ENCODE measurements at regions not wholly inside any gene's neighbourhood (a gene's known extent, or its start where the extent isn't known, plus 50 kb on each side); places are given as distances from the start of the nearest gene placed in this dataset.
A peak's percentile ranks its signal among the peaks of the same experiment; 100 is the strongest.

GRCh38 chr1:198830412-198830811 is 191.6 kb downstream of the PTPRC start:
- Histone ChIP-seq H3K36me3 (no peaks in the 10 kb centered on the region), H3K9ac (ENCODE audit: low read depth in 2 of 2, low read length in 2 of 2) (no peak overlapping the region), H3K9me3 (no peaks in the 10 kb centered on the region), H3K4me1 (no peaks in the 10 kb centered on the region), H3K27ac (no peak overlapping the region), H3K27me3 (no peaks in the 10 kb centered on the region), H3K4me3 (no peak overlapping the region)
- no peak for DNase-seq
- intact Hi-C loops (cut with DNase I), result no loop called here
- TF ChIP-seq, protein P1, sequence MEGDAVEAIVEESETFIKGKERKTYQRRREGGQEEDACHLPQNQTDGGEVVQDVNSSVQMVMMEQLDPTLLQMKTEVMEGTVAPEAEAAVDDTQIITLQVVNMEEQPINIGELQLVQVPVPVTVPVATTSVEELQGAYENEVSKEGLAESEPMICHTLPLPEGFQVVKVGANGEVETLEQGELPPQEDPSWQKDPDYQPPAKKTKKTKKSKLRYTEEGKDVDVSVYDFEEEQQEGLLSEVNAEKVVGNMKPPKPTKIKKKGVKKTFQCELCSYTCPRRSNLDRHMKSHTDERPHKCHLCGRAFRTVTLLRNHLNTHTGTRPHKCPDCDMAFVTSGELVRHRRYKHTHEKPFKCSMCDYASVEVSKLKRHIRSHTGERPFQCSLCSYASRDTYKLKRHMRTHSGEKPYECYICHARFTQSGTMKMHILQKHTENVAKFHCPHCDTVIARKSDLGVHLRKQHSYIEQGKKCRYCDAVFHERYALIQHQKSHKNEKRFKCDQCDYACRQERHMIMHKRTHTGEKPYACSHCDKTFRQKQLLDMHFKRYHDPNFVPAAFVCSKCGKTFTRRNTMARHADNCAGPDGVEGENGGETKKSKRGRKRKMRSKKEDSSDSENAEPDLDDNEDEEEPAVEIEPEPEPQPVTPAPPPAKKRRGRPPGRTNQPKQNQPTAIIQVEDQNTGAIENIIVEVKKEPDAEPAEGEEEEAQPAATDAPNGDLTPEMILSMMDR (IDR thresholded peaks at IDR 0.05), result no peak

GRCh38 chr1:198833706-198834503 is 195.1 kb downstream of the PTPRC start:
- intact Hi-C loops (cut with DNase I), result no loop called here
- H3K4me1 ChIP-seq, result peaks cover 6% of the 10 kb centered on the region
- H3K27ac ChIP-seq, result no peak overlapping the region

DNA sequence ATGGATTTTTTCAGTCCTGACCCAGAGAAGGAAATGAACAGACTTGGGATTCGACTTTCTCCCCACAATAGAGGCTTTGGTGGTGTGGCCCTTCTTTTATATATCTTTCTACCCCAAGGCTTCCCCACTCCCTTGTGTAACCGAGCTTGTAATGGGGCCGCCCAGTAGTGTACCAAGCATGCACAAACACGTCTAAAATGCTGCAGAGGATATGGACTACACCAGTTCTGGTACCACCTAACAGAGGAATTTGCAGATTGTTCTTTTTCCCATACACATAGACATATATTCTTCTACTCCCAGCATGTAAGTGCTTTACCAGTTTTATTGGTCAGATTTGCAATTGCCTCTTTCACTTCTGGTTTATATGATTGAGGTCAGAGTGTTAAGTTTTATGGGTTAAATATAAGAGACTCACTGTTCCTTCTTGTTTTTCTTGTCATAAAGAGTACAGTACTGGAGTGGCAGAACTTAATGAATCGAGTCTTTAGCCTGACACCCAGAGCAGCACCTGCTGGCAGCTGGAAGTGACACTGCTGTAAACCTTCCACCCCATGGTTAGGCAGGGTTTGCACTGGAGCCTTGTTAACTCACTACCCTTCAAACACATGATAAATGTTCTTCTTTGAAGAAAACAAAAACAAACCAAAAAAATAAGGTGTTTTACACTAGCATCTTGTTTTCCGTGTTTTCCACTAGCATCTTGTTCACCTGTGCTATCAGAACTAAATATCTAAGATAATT is 198.6 kb downstream of the PTPRC start:
- Histone ChIP-seq H3K9ac (ENCODE audit: low read depth in 2 of 2, low read length in 2 of 2) (peak overlapping the region in 1 of 2 donors; percentile 27), H3K27ac (peak overlapping the region; percentile 47), H3K4me3 (no peak overlapping the region), H3K27me3 (no peaks in the 10 kb centered on the region), H3K4me1 (peaks cover 6% of the 10 kb centered on the region), H3K36me3 (no peaks in the 10 kb centered on the region), H3K9me3 (no peaks in the 10 kb centered on the region)
- intact Hi-C loops (cut with DNase I), result no loop called here
- TF ChIP-seq, protein P1 (IDR thresholded peaks at IDR 0.05), result no peak
- DNase-seq, result peak; percentile 49

More at GRCh38 chr1:198833706-198834503, 195.1 kb downstream of the PTPRC start:
- Histone ChIP-seq H3K9me3 (no peaks in the 10 kb centered on the region), H3K4me3 (no peak overlapping the region), H3K27me3 (no peaks in the 10 kb centered on the region), H3K9ac (ENCODE audit: low read depth in 2 of 2, low read length in 2 of 2) (no peak overlapping the region), H3K36me3 (no peaks in the 10 kb centered on the region)
- TF ChIP-seq, protein P1 (IDR thresholded peaks at IDR 0.05), result no peak
- DNase-seq, result no peak

- no peaks in the 10 kb centered on the region for H3K36me3 ChIP-seq
- no peak overlapping the region for H3K27ac ChIP-seq
- no peaks in the 10 kb centered on the region for H3K9me3 ChIP-seq
- H3K4me3 ChIP-seq, result no peak overlapping the region
- intact Hi-C loops (cut with DNase I), result no loop called here
- no peaks in the 10 kb centered on the region for H3K27me3 ChIP-seq
- TF ChIP-seq, protein P1 (IDR thresholded peaks at IDR 0.05), result no peak
- H3K9ac ChIP-seq (ENCODE audit: low read depth in 2 of 2, low read length in 2 of 2), result no peak overlapping the region
- peaks cover 6% of the 10 kb centered on the region for H3K4me1 ChIP-seq
- DNase-seq, result no peak
These were observed 199.1 kb downstream of the PTPRC start for GRCh38 chr1:198838022-198838342.

DNA sequence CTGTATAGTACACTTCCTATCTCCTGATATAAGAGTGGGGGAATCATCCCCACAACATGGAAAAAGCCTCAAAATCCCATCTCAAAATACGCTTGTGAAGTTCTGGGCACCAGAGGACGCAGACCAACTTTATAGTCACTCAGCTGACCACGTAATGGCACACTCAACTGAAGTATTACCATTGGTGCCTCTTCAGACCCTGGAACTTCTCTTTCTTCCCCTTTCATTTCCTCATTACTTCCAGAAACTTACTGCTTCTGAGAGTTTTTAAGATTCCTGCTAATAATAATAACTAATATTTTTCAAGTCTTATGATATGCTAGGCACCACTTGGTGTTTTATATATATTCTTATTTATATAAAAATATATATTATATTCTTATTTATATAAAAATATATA is 202.6 kb downstream of the PTPRC start:
- Histone ChIP-seq H3K4me1 (peaks cover 6% of the 10 kb centered on the region), H3K9ac (ENCODE audit: low read depth in 2 of 2, low read length in 2 of 2) (no peak overlapping the region), H3K27me3 (no peaks in the 10 kb centered on the region), H3K4me3 (no peak overlapping the region), H3K36me3 (no peaks in the 10 kb centered on the region), H3K27ac (no peak overlapping the region), H3K9me3 (no peaks in the 10 kb centered on the region)
- intact Hi-C loops (cut with DNase I), result no loop called here
- TF ChIP-seq, protein P1 (IDR thresholded peaks at IDR 0.05), result no peak
- no peak for DNase-seq

Measured in colonic mucosa (tissue), 4 donors.